HEK293 (cell line): ENCODE measurements at regions not wholly inside any gene's neighbourhood (a gene's known extent, or its start where the extent isn't known, plus 50 kb on each side); places are given as distances from the start of the nearest gene placed in this dataset.
"Not testable (repeated sequence)": the region's sequence is repeated elsewhere in the genome, so short reads cannot be mapped to it uniquely, and the experiment has no call there.

Experiments
- CTCF ChIA-PET: fragments of 350-600 bp; formaldehyde crosslinking; extraction: SDS; loops from one replicate; lab custom pipeline; 2021; ENCODE audit warnings: antibody characterized with exemption; lab: Yijun Ruan, JAX
- POLR2A ChIA-PET: fragments of 300-600 bp; formaldehyde crosslinking; extraction: SDS; loops from one replicate; lab custom pipeline; 2020; ENCODE audit warnings: antibody characterized with exemption, inconsistent platforms; lab: Yijun Ruan, JAX
- H3K27ac ChIP-seq: fragments of 200-500 bp; sonication (Bioruptor generic); 2 replicates; pipeline ENCODE4 v1.5.1; 2014; ENCODE audit warnings: low read depth, low read length, control low read depth, inconsistent platforms; ENCODE audit errors: extremely low read depth
- H3K36me3 ChIP-seq, 2 experiments: fragments of 200-500 bp in 1 of 2; sonication (Bioruptor generic) in 1 of 2; 1 replicate in 1 of 2; 2 replicates in 1 of 2; pipeline ENCODE4 v1.5.1; 2014 to 2017; ENCODE audit warnings: inconsistent platforms in 2 of 2, low read length in 2 of 2; ENCODE audit not compliant: control insufficient read depth in 2 of 2, insufficient read depth in 1 of 2
- H3K4me1 ChIP-seq: fragments of 200-500 bp; sonication (Bioruptor generic); 2 replicates; pipeline ENCODE4 v1.5.1; 2014; ENCODE audit warnings: mild to moderate bottlenecking, low read length, inconsistent platforms; ENCODE audit not compliant: control insufficient read depth, insufficient read depth
- H3K4me3 ChIP-seq: 2 replicates; pipeline ENCODE4 v1.5.1; 2011; ENCODE audit warnings: low read depth, mild to moderate bottlenecking, control low read depth, low read length, moderate library complexity
- H3K9me3 ChIP-seq: fragments of 200-500 bp; sonication (Bioruptor generic); 2 replicates; pipeline ENCODE4 v1.5.1; 2014; ENCODE audit warnings: low read depth, low read length, inconsistent platforms; ENCODE audit not compliant: control insufficient read depth, insufficient read depth
- HOXC10 ChIP-seq: sonication (generic); formaldehyde crosslinking; IDR thresholded peaks from 2 replicates; pipeline ENCODE4 v1.8.1; 2023; ENCODE audit warnings: mild to moderate bottlenecking, missing genetic modification reagents
- MZF1 ChIP-seq: fragments of 450-650 bp; formaldehyde crosslinking; IDR thresholded peaks from 2 replicates; pipeline ENCODE4 v1.5.1; 2017; ENCODE audit warnings: missing biosample characterization, missing genetic modification characterization, borderline replicate concordance
- PRDM1 ChIP-seq: fragments of 450-650 bp; formaldehyde crosslinking; IDR thresholded peaks from 2 replicates; pipeline ENCODE4; 2016; ENCODE audit warnings: missing biosample characterization, missing genetic modification characterization
- ZBTB48 ChIP-seq: fragments of 450-650 bp; formaldehyde crosslinking; IDR thresholded peaks from 2 replicates; pipeline ENCODE4 v1.5.1; 2016; ENCODE audit warnings: missing biosample characterization, missing genetic modification characterization
- ZBTB49 ChIP-seq: fragments of 450-650 bp; formaldehyde crosslinking; IDR thresholded peaks from 2 replicates; pipeline ENCODE4 v1.5.1; 2016; ENCODE audit warnings: missing biosample characterization, missing genetic modification characterization, low read depth
- ZFP69B ChIP-seq: fragments of 450-650 bp; formaldehyde crosslinking; IDR thresholded peaks from 2 replicates; pipeline ENCODE4 v1.5.1; 2016; ENCODE audit warnings: missing biosample characterization, missing genetic modification characterization
- ZNF146 ChIP-seq: fragments of 450-650 bp; formaldehyde crosslinking; IDR thresholded peaks from 2 replicates; pipeline ENCODE4 v1.5.1; 2016; ENCODE audit warnings: missing biosample characterization, missing genetic modification characterization
- ZNF202 ChIP-seq: fragments of 450-650 bp; formaldehyde crosslinking; IDR thresholded peaks from 2 replicates; pipeline ENCODE4 v1.5.1; 2016; ENCODE audit warnings: missing biosample characterization, missing genetic modification characterization, borderline replicate concordance
- ZNF223 ChIP-seq: fragments of 450-650 bp; formaldehyde crosslinking; IDR thresholded peaks from 2 replicates; pipeline ENCODE4 v1.5.1; 2016; ENCODE audit warnings: missing biosample characterization, missing genetic modification characterization
- ZNF335 ChIP-seq: fragments of 450-650 bp; formaldehyde crosslinking; conservative IDR thresholded peaks from 2 replicates; pipeline ENCODE4 v1.5.1; 2016; ENCODE audit warnings: missing biosample characterization, missing genetic modification characterization
- ZNF366 ChIP-seq: fragments of 450-650 bp; formaldehyde crosslinking; conservative IDR thresholded peaks from 2 replicates; pipeline ENCODE4 v1.5.1; 2016; ENCODE audit warnings: missing biosample characterization, missing genetic modification characterization
- ZNF398 ChIP-seq: fragments of 450-650 bp; formaldehyde crosslinking; IDR thresholded peaks from 2 replicates; pipeline ENCODE4 v1.5.1; 2017; ENCODE audit warnings: missing biosample characterization, missing genetic modification characterization
- ZNF423 ChIP-seq: fragments of 450-650 bp; formaldehyde crosslinking; IDR thresholded peaks from 2 replicates; pipeline ENCODE4 v1.5.1; 2016; ENCODE audit warnings: missing biosample characterization, missing genetic modification characterization
- ZNF48 ChIP-seq: fragments of 450-650 bp; formaldehyde crosslinking; IDR thresholded peaks from 2 replicates; pipeline ENCODE4 v1.5.1; 2016; ENCODE audit warnings: missing biosample characterization, missing genetic modification characterization
- ZNF529 ChIP-seq: fragments of 450-650 bp; formaldehyde crosslinking; IDR thresholded peaks from 2 replicates; pipeline ENCODE4 v1.5.1; 2017; ENCODE audit warnings: missing genetic modification characterization, missing biosample characterization; ENCODE audit not compliant: insufficient replicate concordance
- ZNF621 ChIP-seq: fragments of 450-650 bp; formaldehyde crosslinking; IDR thresholded peaks from 2 replicates; pipeline ENCODE4 v1.5.1; 2017; ENCODE audit warnings: missing biosample characterization, missing genetic modification characterization
- ZNF704 ChIP-seq: fragments of 450-650 bp; formaldehyde crosslinking; IDR thresholded peaks from 2 replicates; pipeline ENCODE4 v1.5.1; 2016; ENCODE audit warnings: missing biosample characterization, missing genetic modification characterization
- ZSCAN4 ChIP-seq: fragments of 450-650 bp; formaldehyde crosslinking; IDR thresholded peaks from 2 replicates; pipeline ENCODE4 v1.5.1; 2017; ENCODE audit warnings: missing biosample characterization, missing genetic modification characterization
- ZSCAN5A ChIP-seq: fragments of 450-650 bp; formaldehyde crosslinking; IDR thresholded peaks from 2 replicates; pipeline ENCODE4 v1.5.1; 2016; ENCODE audit warnings: missing biosample characterization, missing genetic modification characterization
- ZXDB ChIP-seq: fragments of 450-650 bp; formaldehyde crosslinking; IDR thresholded peaks from 2 replicates; pipeline ENCODE4 v1.5.1; 2016; ENCODE audit warnings: missing biosample characterization, missing genetic modification characterization

- TF ChIP-seq ZNF366 (tag by site-specific recombination) (no peak), ZNF529 (tag by site-specific recombination) (no peak), ZNF704 (tag by site-specific recombination) (no peak), PRDM1 (tag by site-specific recombination) (no peak)
- TF ChIP-seq, all 188 proteins: peak for 0
Observed at GRCh38 chr4:24208691-24209090, 318.8 kb upstream of the PPARGC1A start (continued).

GRCh38 chr4:24204708-24205107, 314.9 kb upstream of the PPARGC1A start:
- POLR2A ChIA-PET, H3K4me3 ChIP-seq, H3K36me3 ChIP-seq, H3K4me1 ChIP-seq, CTCF ChIA-PET, H3K27ac ChIP-seq, H3K9me3 ChIP-seq: not testable (repeated sequence)

- H3K4me1 ChIP-seq: no peaks in the 10 kb centered on the region
- ChIA-PET POLR2A (no interaction called here), CTCF (no interaction called here)
Observed at GRCh38 chr4:24203926-24204325, 314.1 kb upstream of the PPARGC1A start.

GRCh38 chr4:24202579-24202978, 312.7 kb upstream of the PPARGC1A start:
- no peaks in the 10 kb centered on the region for H3K36me3 ChIP-seq
- H3K9me3 ChIP-seq: no peaks in the 10 kb centered on the region
- CTCF ChIA-PET: no interaction called here
- no peak overlapping the region for H3K4me3 ChIP-seq
- H3K4me1 ChIP-seq: no peaks in the 10 kb centered on the region
- POLR2A ChIA-PET: no interaction called here
- no peak for TF ChIP-seq ZBTB49 (tag by site-specific recombination)
- no peak for TF ChIP-seq ZNF48 (tag by site-specific recombination)
- no peak for TF ChIP-seq ZFP69B
- no peak for TF ChIP-seq HOXC10
- no peak for TF ChIP-seq MZF1 (tag by site-specific recombination)
- TF ChIP-seq ZNF223 (tag by site-specific recombination): no peak
- TF ChIP-seq ZBTB48 (tag by site-specific recombination): no peak
- no peak for TF ChIP-seq ZSCAN5A
- no peak for TF ChIP-seq ZNF398 (tag by site-specific recombination)
- TF ChIP-seq ZNF621 (tag by site-specific recombination): no peak
- TF ChIP-seq ZNF202 (tag by site-specific recombination): no peak
- no peak for TF ChIP-seq ZNF335 (tag by site-specific recombination)
- no peak for TF ChIP-seq ZXDB (tag by site-specific recombination)
- H3K27ac ChIP-seq: no peak overlapping the region

More at GRCh38 chr4:24203926-24204325, 314.1 kb upstream of the PPARGC1A start:
- Histone ChIP-seq H3K4me3 (no peak overlapping the region), H3K9me3 (no peaks in the 10 kb centered on the region), H3K36me3 (no peaks in the 10 kb centered on the region), H3K27ac (no peak overlapping the region)
- TF ChIP-seq ZNF423 (tag by site-specific recombination): no peak
- no peak for TF ChIP-seq ZNF366 (tag by site-specific recombination)
- no peak for TF ChIP-seq ZNF146 (tag by site-specific recombination)
- TF ChIP-seq ZSCAN4: no peak
